CD14-positive monocyte (primary cell): ENCODE measurements at regions not wholly inside any gene's neighbourhood (a gene's known extent, or its start where the extent isn't known, plus 50 kb on each side); places are given as distances from the start of the nearest gene placed in this dataset.
"Not testable (repeated sequence)": the region's sequence is repeated elsewhere in the genome, so short reads cannot be mapped to it uniquely, and the experiment has no call there.

Experiments
- DNase-seq, 3 donors: peaks; one replicate each; pipeline ENCODE4 v3.0.0-alpha.2; 2011 to 2022
- H2AFZ ChIP-seq: 2 replicates; pipeline ENCODE4 v1.6.0; 2012; ENCODE audit warnings: mild to moderate bottlenecking, low read depth, low read length, inconsistent platforms; ENCODE audit not compliant: insufficient read depth, poor library complexity, severe bottlenecking
- H3K27ac ChIP-seq, 2 donors: 1 replicate in 1 of 2; 2 replicates in 1 of 2; pipeline ENCODE4 v1.5.1; 2012 to 2013; ENCODE audit warnings: low read length in 2 of 2, control low read depth in 1 of 2, inconsistent platforms in 1 of 2, low read depth in 1 of 2, mild to moderate bottlenecking in 1 of 2
- H3K27me3 ChIP-seq, 2 donors: one replicate each; pipeline versions ENCODE4 v1.6.0 to v1.6.1; 2011 to 2013; ENCODE audit warnings: low read length in 2 of 2; ENCODE audit not compliant: control insufficient read depth in 2 of 2, insufficient read depth in 2 of 2
- H3K36me3 ChIP-seq, 2 donors: replicated peaks in 1 of 2; 1 replicate in 1 of 2; 2 replicates in 1 of 2; pipeline versions ENCODE4 v1.5.1 to v1.6.1; 2012 to 2013; ENCODE audit warnings: low read length in 2 of 2, control low read depth in 1 of 2, inconsistent platforms in 1 of 2, mild to moderate bottlenecking in 1 of 2; ENCODE audit not compliant: insufficient read depth in 2 of 2, control insufficient read depth in 1 of 2
- H3K4me1 ChIP-seq, 2 donors: 1 replicate in 1 of 2; 2 replicates in 1 of 2; pipeline versions ENCODE4 v1.5.1 to v1.6.1; 2012 to 2013; ENCODE audit warnings: low read length in 2 of 2, control low read depth in 1 of 2, inconsistent platforms in 1 of 2, mild to moderate bottlenecking in 1 of 2, moderate library complexity in 1 of 2; ENCODE audit not compliant: insufficient read depth in 2 of 2, control insufficient read depth in 1 of 2
- H3K4me2 ChIP-seq: replicated peaks from 2 replicates; pipeline ENCODE3; 2012; ENCODE audit warnings: low read length, moderate library complexity, mild to moderate bottlenecking; ENCODE audit not compliant: poor library complexity, severe bottlenecking; ENCODE audit errors: extremely low read depth
- H3K4me3 ChIP-seq, 3 experiments: fragments of 200-600 bp in 1 of 3; sonication (generic) in 1 of 3; replicated peaks in 1 of 3; 1 replicate in 2 of 3; 2 replicates in 1 of 3; pipeline ENCODE4 v1.5.1; 2011 to 2013; ENCODE audit warnings: low read length in 3 of 3, mild to moderate bottlenecking in 3 of 3, control low read depth in 2 of 3, low read depth in 2 of 3, inconsistent platforms in 1 of 3, moderate library complexity in 1 of 3
- H3K79me2 ChIP-seq: 2 replicates; pipeline ENCODE4 v1.6.0; 2012; ENCODE audit warnings: mild to moderate bottlenecking, control low read depth, inconsistent platforms, low read length, moderate library complexity; ENCODE audit not compliant: insufficient read depth
- H3K9ac ChIP-seq: 2 replicates; pipeline ENCODE4 v1.6.0; 2017; ENCODE audit warnings: low read length, mild to moderate bottlenecking; ENCODE audit not compliant: insufficient read depth, poor library complexity, severe bottlenecking
- H3K9me3 ChIP-seq, 2 donors: replicated peaks in 1 of 2; 1 replicate in 1 of 2; 2 replicates in 1 of 2; pipeline versions ENCODE4 v1.5.1 to v1.6.1; 2012 to 2013; ENCODE audit warnings: low read length in 2 of 2, control low read depth in 1 of 2; ENCODE audit not compliant: control insufficient read depth in 1 of 2, insufficient read depth in 1 of 2
- H4K20me1 ChIP-seq: 2 replicates; pipeline ENCODE4 v1.6.0; 2012; ENCODE audit warnings: mild to moderate bottlenecking, low read length, control low read depth, moderate library complexity; ENCODE audit not compliant: insufficient read depth
- H3K27ac Mint-ChIP-seq, 7 donors: one replicate each; pipeline ENCODE4 v1.8.0; 2020; ENCODE audit warnings: mild to moderate bottlenecking in 7 of 7, mixed read lengths in 7 of 7, moderate library complexity in 6 of 7, inconsistent platforms in 2 of 7
- H3K27me3 Mint-ChIP-seq, 3 donors: one replicate each; pipeline ENCODE4 v1.8.0; 2021 to 2022; ENCODE audit warnings: low read depth in 3 of 3, mild to moderate bottlenecking in 3 of 3, mixed read lengths in 3 of 3, moderate library complexity in 3 of 3, inconsistent platforms in 1 of 3
- H3K36me3 Mint-ChIP-seq, 2 donors: one replicate each; pipeline ENCODE4 v1.8.0; 2020; ENCODE audit warnings: mixed read lengths in 2 of 2, inconsistent platforms in 1 of 2, mild to moderate bottlenecking in 1 of 2
- H3K4me1 Mint-ChIP-seq: one replicate; pipeline ENCODE4 v1.8.0; 2020; ENCODE audit warnings: mild to moderate bottlenecking, mixed read lengths
- H3K4me3 Mint-ChIP-seq, 2 donors: one replicate each; pipeline ENCODE4 v1.8.0; 2020; ENCODE audit warnings: mild to moderate bottlenecking in 2 of 2, mixed read lengths in 2 of 2, moderate library complexity in 1 of 2
- H3K9me3 Mint-ChIP-seq, 7 donors: one replicate each; pipeline ENCODE4 v1.8.0; 2020 to 2022; ENCODE audit warnings: mixed read lengths in 7 of 7, mild to moderate bottlenecking in 6 of 7, moderate library complexity in 6 of 7, inconsistent platforms in 2 of 7
- CTCF ChIP-seq: fragments of 200-600 bp; IDR thresholded peaks from one replicate; pipeline ENCODE4 v1.8.0; 2022; ENCODE audit warnings: antibody characterized with exemption, mild to moderate bottlenecking
- WGBS: methylation state at CpG from one replicate; pipeline ENCODE4 v1.1.5; 2013; ENCODE audit warnings: missing lambda C conversion rate; ENCODE audit not compliant: insufficient coverage; 5-methylcytosine and 5-hydroxymethylcytosine counted together
- intact Hi-C, 2 donors: fragments of 100-400 bp; cut with micrococcal nuclease; formaldehyde crosslinking; loops; one replicate each; pipeline versions ENCODE4 v1.15.0 to v1.15.1; 2023

- no peak for DNase-seq
These were observed 63.0 kb downstream of the TMEM121 start for GRCh38 chr14:105589161-105589925.

GRCh38 chr14:105589926-105590185 is 63.5 kb downstream of the TMEM121 start:
- H3K36me3 Mint-ChIP-seq, H3K79me2 ChIP-seq, H3K27me3 Mint-ChIP-seq, H3K9ac ChIP-seq, H3K27ac ChIP-seq, H3K4me2 ChIP-seq, H4K20me1 ChIP-seq, H3K36me3 ChIP-seq, H3K4me3 Mint-ChIP-seq, DNase-seq, H3K4me1 ChIP-seq, H3K4me1 Mint-ChIP-seq, H3K27ac Mint-ChIP-seq, H3K27me3 ChIP-seq, H3K4me3 ChIP-seq, H2AFZ ChIP-seq: not testable (repeated sequence)
- WGBS: 78% methylated on average over 4 of the region's 4 CpGs
- peaks cover 0 to 22% of the 10 kb centered on the region in 2 donors for H3K9me3 ChIP-seq
- H3K9me3 Mint-ChIP-seq: peaks cover 4 to 17% (median 12%) of the 10 kb centered on the region in 7 donors
- intact Hi-C loops: loop anchor here in 1 of 2 donors (2.0 kb wide), 1 partner anchor 117 kb away; no protein-coding TSS in a partner anchor

More at GRCh38 chr14:105589161-105589925, 63.0 kb downstream of the TMEM121 start:
- TF ChIP-seq CTCF: no peak
- no peaks in the 10 kb centered on the region for H3K27me3 ChIP-seq
- peaks cover 4 to 15% (median 10%) of the 10 kb centered on the region in 7 donors for H3K9me3 Mint-ChIP-seq
- intact Hi-C loops: loop anchor here in 1 of 2 donors (2.0 kb wide), 1 partner anchor 117 kb away; no protein-coding TSS in a partner anchor
- H3K4me1 ChIP-seq: no peaks in the 10 kb centered on the region
- H3K36me3 ChIP-seq: no peaks in the 10 kb centered on the region
- H3K9ac ChIP-seq: no peak overlapping the region
- H3K4me3 ChIP-seq: no peak overlapping the region
- peaks cover 0 to 22% of the 10 kb centered on the region in 2 donors for H3K9me3 ChIP-seq
- H2AFZ ChIP-seq: no peak overlapping the region
- H3K27ac ChIP-seq: no peak overlapping the region
- no peaks in the 10 kb centered on the region for H3K36me3 Mint-ChIP-seq
- no peak overlapping the region for H3K4me3 Mint-ChIP-seq
- H3K27ac Mint-ChIP-seq: no peak overlapping the region
- no peaks in the 10 kb centered on the region for H4K20me1 ChIP-seq
- peaks cover 0 to 3% (median 2%) of the 10 kb centered on the region in 3 donors for H3K27me3 Mint-ChIP-seq
- H3K4me1 Mint-ChIP-seq: no peaks in the 10 kb centered on the region
- H3K79me2 ChIP-seq: no peaks in the 10 kb centered on the region
- H3K4me2 ChIP-seq: no peak overlapping the region
- 93% methylated on average over 2 of the region's 2 CpGs for WGBS
